GM12878 (cell line): ENCODE measurements at regions not wholly inside any gene's neighbourhood (a gene's known extent, or its start where the extent isn't known, plus 50 kb on each side); places are given as distances from the start of the nearest gene placed in this dataset.

Source experiments
- ATAC-seq: fragments of 200-7000 bp; cut with Tn5 transposase; 3 replicates; pipeline ENCODE4 v1.9.1; 2020; ENCODE audit warnings: mild to moderate bottlenecking, moderate library complexity
- BruUV-seq: library from RNA; stranded (reverse); fragments of 400-500 nt; replicated peaks from 2 replicates; lab custom pipeline; 2021; lab: Mats Ljungman, UMichigan
- CTCF ChIA-PET: fragments of 300-600 bp; sonication (Branson Sonifier 250); formaldehyde crosslinking; extraction: SDS; loops from one replicate; lab custom pipeline; 2021; ENCODE audit warnings: inconsistent platforms; lab: Yijun Ruan, JAX
- POLR2A ChIA-PET: fragments of 350-600 bp; formaldehyde crosslinking; extraction: SDS; loops from one replicate; lab custom pipeline; 2021; ENCODE audit warnings: inconsistent platforms; lab: Charles Lee
- RAD21 ChIA-PET: fragments of 300-600 bp; sonication (Branson Sonifier 250); formaldehyde crosslinking; loops from one replicate; lab custom pipeline; 2023; ENCODE audit warnings: antibody characterized with exemption; ENCODE audit not compliant: unreplicated experiment; lab: Charles Lee
- SMC1A ChIA-PET: fragments of 300-600 bp; sonication (Branson Sonifier 250); formaldehyde crosslinking; loops from one replicate; lab custom pipeline; 2023; ENCODE audit not compliant: unreplicated experiment, uncharacterized antibody; lab: Charles Lee
- DNase-seq: peaks from one replicate; pipeline ENCODE4 v3.0.0-alpha.2; 2011; ENCODE audit warnings: low read depth, low spot score
- FAIRE-seq: peaks from 3 replicates; lab custom pipeline; 2011; peaks lifted over from hg19 to GRCh38; lab: Jason Lieb, UNC
- H2AFZ ChIP-seq: 2 replicates; pipeline ENCODE4 v1.6.0; 2011; ENCODE audit warnings: low read depth, low read length, control low read depth; ENCODE audit not compliant: control insufficient read depth
- H3K27ac ChIP-seq: 2 replicates; pipeline ENCODE4 v1.5.1; 2011; ENCODE audit warnings: control low read depth; ENCODE audit not compliant: control insufficient read depth, insufficient read depth
- H3K27me3 ChIP-seq, 2 experiments: replicated peaks in 1 of 2; 2 replicates each; pipeline versions ENCODE4 v1.6.0 to v1.6.1; 2011; ENCODE audit warnings: low read length in 1 of 2; ENCODE audit not compliant: control insufficient read depth in 2 of 2, insufficient read depth in 2 of 2
- H3K36me3 ChIP-seq, 2 experiments: 2 replicates each; pipeline ENCODE4 v1.5.1; 2011; ENCODE audit warnings: low read length in 1 of 2; ENCODE audit not compliant: control insufficient read depth in 2 of 2, insufficient read depth in 2 of 2
- H3K4me1 ChIP-seq: 2 replicates; pipeline ENCODE4 v1.6.1; 2011; ENCODE audit warnings: mild to moderate bottlenecking, low read length, moderate library complexity, mixed read lengths; ENCODE audit not compliant: control insufficient read depth, insufficient read depth
- H3K4me2 ChIP-seq: 2 replicates; pipeline ENCODE4 v1.6.0; 2011; ENCODE audit warnings: control low read depth; ENCODE audit not compliant: control insufficient read depth, insufficient read depth
- H3K4me3 ChIP-seq: fragments of 200-600 bp; sonication (generic); 2 replicates; pipeline ENCODE4 v1.5.1; 2016
- H3K79me2 ChIP-seq: 2 replicates; pipeline ENCODE4 v1.6.0; 2011; ENCODE audit warnings: low read length; ENCODE audit not compliant: control insufficient read depth, insufficient read depth
- H3K9ac ChIP-seq: 2 replicates; pipeline ENCODE4 v1.8.0; 2011; ENCODE audit warnings: low read length, control low read depth, mixed read lengths; ENCODE audit not compliant: control insufficient read depth, insufficient read depth
- H3K9me3 ChIP-seq: replicated peaks from 3 replicates; pipeline ENCODE4 v1.5.1; 2011; ENCODE audit warnings: mild to moderate bottlenecking, low read length; ENCODE audit not compliant: control insufficient read depth, insufficient read depth
- H4K20me1 ChIP-seq: 2 replicates; pipeline ENCODE4 v1.6.0; 2011; ENCODE audit not compliant: control insufficient read depth, insufficient read depth
- ATF2 ChIP-seq: IDR thresholded peaks from 2 replicates; pipeline ENCODE4 v1.6.1; 2012; ENCODE audit warnings: low read length, inconsistent platforms
- EED ChIP-seq: sonication (generic); IDR thresholded peaks from 2 replicates; pipeline ENCODE4 v1.6.1; 2016; ENCODE audit warnings: antibody characterized with exemption, low read depth
- FOS ChIP-seq: IDR thresholded peaks from 3 replicates; pipeline ENCODE4 v1.6.1; 2011; ENCODE audit warnings: borderline replicate concordance; ENCODE audit not compliant: insufficient read length; ENCODE audit errors: extremely low read depth
- JUND ChIP-seq: IDR thresholded peaks from 2 replicates; pipeline ENCODE4 v1.6.1; 2012; ENCODE audit warnings: low read depth, mild to moderate bottlenecking, low read length, improper control_type of control experiment, moderate library complexity
- KAT2A ChIP-seq: conservative IDR thresholded peaks from 2 replicates; pipeline ENCODE4 v1.6.1; 2011; ENCODE audit warnings: low read depth, low read length; ENCODE audit not compliant: control insufficient read depth
- NBN ChIP-seq: fragments of 450-650 bp; IDR thresholded peaks from 2 replicates; pipeline ENCODE4 v1.6.1; 2016
- NFIC ChIP-seq: IDR thresholded peaks from 2 replicates; pipeline ENCODE4 v1.6.1; 2012; ENCODE audit warnings: low read depth, mild to moderate bottlenecking, inconsistent platforms, low read length, moderate library complexity
- PAX5 ChIP-seq: IDR thresholded peaks from 2 replicates; pipeline ENCODE4 v1.6.1; 2011; ENCODE audit warnings: low read depth, low read length, borderline replicate concordance
- PAX8 ChIP-seq: fragments of 450-650 bp; IDR thresholded peaks from 2 replicates; pipeline ENCODE4 v1.6.1; 2017; ENCODE audit warnings: mild to moderate bottlenecking, moderate library complexity
- PBX3 ChIP-seq: IDR thresholded peaks from 2 replicates; pipeline ENCODE4 v1.6.1; 2011; ENCODE audit warnings: mild to moderate bottlenecking, low read depth, low read length, moderate library complexity; ENCODE audit not compliant: insufficient replicate concordance
- POLR2AphosphoS2 ChIP-seq: IDR thresholded peaks from 2 replicates; pipeline ENCODE4 v1.6.1; 2011; ENCODE audit warnings: low read depth, mild to moderate bottlenecking, low read length, improper control_type of control experiment, moderate library complexity
- POLR2AphosphoS5 ChIP-seq: IDR thresholded peaks from 2 replicates; pipeline ENCODE4 v1.6.1; 2011; ENCODE audit warnings: mild to moderate bottlenecking, low read length, inconsistent platforms
- STAT3 ChIP-seq: IDR thresholded peaks from 2 replicates; pipeline ENCODE4 v1.6.1; 2011; ENCODE audit warnings: low read depth, low read length, improper control_type of control experiment
- YBX1 ChIP-seq: fragments of 450-650 bp; IDR thresholded peaks from 2 replicates; pipeline ENCODE4 v1.6.1; 2016; ENCODE audit warnings: antibody characterized with exemption
- ZNF217 ChIP-seq: fragments of 450-650 bp; IDR thresholded peaks from 2 replicates; pipeline ENCODE4 v1.6.1; 2017; ENCODE audit warnings: antibody characterized with exemption, mild to moderate bottlenecking
- ZSCAN29 ChIP-seq: fragments of 450-650 bp; IDR thresholded peaks from 2 replicates; pipeline ENCODE4 v1.6.1; 2017; ENCODE audit warnings: mild to moderate bottlenecking, moderate library complexity
- WGBS: methylation state at CpG from one replicate; pipeline ENCODE4 v1.1.6; 2016; ENCODE audit warnings: low lambda C conversion rate; ENCODE audit not compliant: insufficient replicate concordance, insufficient coverage; ENCODE audit errors: missing lambda C conversion rate; 5-methylcytosine and 5-hydroxymethylcytosine counted together
- in situ Hi-C: fragments of 300-500 bp; cut with MboI; formaldehyde crosslinking; loops from 9 replicates; pipeline ENCODE4 v1.14.3; 2018; ENCODE audit warnings: mixed read lengths
- intact Hi-C: fragments of 100-400 bp; cut with micrococcal nuclease; formaldehyde crosslinking; loops from one replicate; pipeline ENCODE4 v1.14.2; 2022; ENCODE audit not compliant: unreplicated experiment

GRCh38 chr17:64788286-64789060, 126.4 kb upstream of the SMURF2 start:
- ATAC-seq (no peak), DNase-seq (no peak), FAIRE-seq (no peak)
- Histone ChIP-seq H3K9ac (no peak overlapping the region), H3K4me3 (no peak overlapping the region), H3K79me2 (no peaks in the 10 kb centered on the region), H3K9me3 (no peaks in the 10 kb centered on the region), H3K4me1 (no peaks in the 10 kb centered on the region), H4K20me1 (no peaks in the 10 kb centered on the region), H3K4me2 (no peak overlapping the region), H3K27ac (no peak overlapping the region), H3K27me3 (no peaks in the 10 kb centered on the region), H3K36me3 (no peaks in the 10 kb centered on the region; a peak in 1 of 4 replicates), H2AFZ (no peak overlapping the region)
- ChIA-PET POLR2A (no interaction called here), RAD21 (no interaction called here), CTCF (no interaction called here), SMC1A (no interaction called here)
- no TSS peak for BruUV-seq
- WGBS: 78% methylated on average over 10 of the region's 10 CpGs
- TF ChIP-seq POLR2AphosphoS2 (no peak), PAX5 (no peak), FOS (no peak), KAT2A (no peak), PAX8 (no peak), POLR2AphosphoS5 (no peak), NFIC (no peak), NBN (no peak), ATF2 (no peak), STAT3 (no peak), YBX1 (no peak), EED (no peak), ZSCAN29 (no peak), JUND (no peak), PBX3 (no peak), ZNF217 (no peak)
- intact Hi-C loops: no loop called here
- in situ Hi-C loops: no loop called here
